ENCODE measurements at regions not wholly inside any gene's neighbourhood (a gene's known extent, or its start where the extent isn't known, plus 50 kb on each side); places are given as distances from the start of the nearest gene placed in this dataset.
"Not testable (repeated sequence)": the region's sequence is repeated elsewhere in the genome, so short reads cannot be mapped to it uniquely, and the experiment has no call there.

- H3K9me3 Mint-ChIP-seq: peaks cover 0 to 4% of the 10 kb centered on the region in 2 donors
- no peak for DNase-seq
- no peaks in the 10 kb centered on the region for H3K4me1 Mint-ChIP-seq (ENCODE audit: low read depth in 2 of 2)
- ATAC-seq (replicated peaks): no peak
- H3K27ac Mint-ChIP-seq: no peak overlapping the region
- H3K27me3 Mint-ChIP-seq: no peaks in the 10 kb centered on the region
- no peaks in the 10 kb centered on the region for H3K36me3 Mint-ChIP-seq (ENCODE audit: insufficient read depth)
- H3K4me3 Mint-ChIP-seq: no peak overlapping the region
These were observed 455.6 kb upstream of the GRAMD2B start for GRCh38 chr5:125967576-125967975.

- no peak for DNase-seq
- H3K4me1 Mint-ChIP-seq (ENCODE audit: low read depth in 2 of 2): no peaks in the 10 kb centered on the region
- peaks cover 0 to 7% of the 10 kb centered on the region in 2 donors for H3K9me3 Mint-ChIP-seq
- no peaks in the 10 kb centered on the region for H3K36me3 Mint-ChIP-seq (ENCODE audit: insufficient read depth)
- no peak overlapping the region for H3K4me3 Mint-ChIP-seq
- no peak for ATAC-seq (replicated peaks)
- H3K27me3 Mint-ChIP-seq: no peaks in the 10 kb centered on the region
- H3K27ac Mint-ChIP-seq: no peak overlapping the region
These were observed 454.0 kb upstream of the GRAMD2B start for GRCh38 chr5:125969011-125969813.

GRCh38 chr5:125969814-125970171 lies 453.4 kb upstream of the GRAMD2B start:
- H3K4me1 Mint-ChIP-seq (ENCODE audit: low read depth in 2 of 2): no peaks in the 10 kb centered on the region
- H3K4me3 Mint-ChIP-seq: no peak overlapping the region
- peaks cover 0 to 8% of the 10 kb centered on the region in 2 donors for H3K9me3 Mint-ChIP-seq
- H3K27me3 Mint-ChIP-seq: no peaks in the 10 kb centered on the region
- H3K27ac Mint-ChIP-seq: no peak overlapping the region
- ATAC-seq (replicated peaks) (no peak), DNase-seq (no peak)
- H3K36me3 Mint-ChIP-seq (ENCODE audit: insufficient read depth): no peaks in the 10 kb centered on the region

- no peaks in the 10 kb centered on the region for H3K36me3 Mint-ChIP-seq (ENCODE audit: insufficient read depth)
- DNase-seq (no peak), ATAC-seq (replicated peaks) (no peak)
- H3K9me3 Mint-ChIP-seq: peaks cover 0 to 8% of the 10 kb centered on the region in 2 donors
- H3K4me3 Mint-ChIP-seq: no peak overlapping the region
- H3K27me3 Mint-ChIP-seq: no peaks in the 10 kb centered on the region
- no peak overlapping the region for H3K27ac Mint-ChIP-seq
- H3K4me1 Mint-ChIP-seq (ENCODE audit: low read depth in 2 of 2): no peaks in the 10 kb centered on the region
These were observed 452.4 kb upstream of the GRAMD2B start for GRCh38 chr5:125970631-125971307.

- Mint-ChIP-seq H3K4me1 (ENCODE audit: low read depth in 2 of 2) (no peaks in the 10 kb centered on the region), H3K27ac (no peak overlapping the region), H3K27me3 (no peaks in the 10 kb centered on the region), H3K36me3 (ENCODE audit: insufficient read depth) (no peaks in the 10 kb centered on the region), H3K9me3 (peaks cover under 1 to 8% of the 10 kb centered on the region in 2 donors), H3K4me3 (no peak overlapping the region)
- ATAC-seq (replicated peaks) (no peak), DNase-seq (no peak)
These were observed 450.5 kb upstream of the GRAMD2B start for GRCh38 chr5:125972706-125973105.

GRCh38 chr5:125974679-125975078 lies 448.5 kb upstream of the GRAMD2B start:
- H3K36me3 Mint-ChIP-seq (ENCODE audit: insufficient read depth): no peaks in the 10 kb centered on the region

GRCh38 chr5:125976421-125977000 lies 446.7 kb upstream of the GRAMD2B start:
- ATAC-seq (replicated peaks) (no peak), DNase-seq (no peak)
- Mint-ChIP-seq H3K27me3 (no peaks in the 10 kb centered on the region), H3K9me3 (peaks cover 6 to 7% of the 10 kb centered on the region in 2 donors), H3K4me1 (ENCODE audit: low read depth in 2 of 2) (no peaks in the 10 kb centered on the region), H3K27ac (no peak overlapping the region), H3K36me3 (ENCODE audit: insufficient read depth) (no peaks in the 10 kb centered on the region), H3K4me3 (no peak overlapping the region)

More at GRCh38 chr5:125974679-125975078, 448.5 kb upstream of the GRAMD2B start:
- ATAC-seq (replicated peaks): no peak
- H3K4me3 Mint-ChIP-seq: no peak overlapping the region
- H3K9me3 Mint-ChIP-seq: peaks cover 7 to 10% of the 10 kb centered on the region in 2 donors
- no peak overlapping the region for H3K27ac Mint-ChIP-seq
- H3K27me3 Mint-ChIP-seq: no peaks in the 10 kb centered on the region
- H3K4me1 Mint-ChIP-seq (ENCODE audit: low read depth in 2 of 2): no peaks in the 10 kb centered on the region
- no peak for DNase-seq

GRCh38 chr5:125978015-125978414 lies 445.2 kb upstream of the GRAMD2B start:
- Mint-ChIP-seq H3K27ac (no peak overlapping the region), H3K4me1 (ENCODE audit: low read depth in 2 of 2) (no peaks in the 10 kb centered on the region), H3K36me3 (ENCODE audit: insufficient read depth) (no peaks in the 10 kb centered on the region), H3K4me3 (no peak overlapping the region), H3K9me3 (peaks cover 3 to 7% of the 10 kb centered on the region in 2 donors), H3K27me3 (no peaks in the 10 kb centered on the region)
- ATAC-seq (replicated peaks): no peak
- DNase-seq: no peak

- Mint-ChIP-seq H3K27ac (no peak overlapping the region), H3K27me3 (no peaks in the 10 kb centered on the region), H3K4me1 (ENCODE audit: low read depth in 2 of 2) (no peaks in the 10 kb centered on the region), H3K9me3 (peaks cover 2 to 9% of the 10 kb centered on the region in 2 donors), H3K36me3 (ENCODE audit: insufficient read depth) (no peaks in the 10 kb centered on the region), H3K4me3 (no peak overlapping the region)
- no peak for ATAC-seq (replicated peaks)
- DNase-seq: no peak
These were observed 443.6 kb upstream of the GRAMD2B start for GRCh38 chr5:125979636-125980035.

GRCh38 chr5:125981016-125981415 lies 442.2 kb upstream of the GRAMD2B start:
- no peaks in the 10 kb centered on the region for H3K27me3 Mint-ChIP-seq
- H3K4me1 Mint-ChIP-seq (ENCODE audit: low read depth in 2 of 2): no peaks in the 10 kb centered on the region
- no peak for ATAC-seq (replicated peaks)
- H3K27ac Mint-ChIP-seq: no peak overlapping the region
- H3K4me3 Mint-ChIP-seq: no peak overlapping the region
- H3K36me3 Mint-ChIP-seq (ENCODE audit: insufficient read depth): no peaks in the 10 kb centered on the region
- peaks cover 2 to 15% of the 10 kb centered on the region in 2 donors for H3K9me3 Mint-ChIP-seq
- DNase-seq: no peak

GRCh38 chr5:125987677-125988255 lies 435.4 kb upstream of the GRAMD2B start:
- no peaks in the 10 kb centered on the region for H3K27me3 Mint-ChIP-seq
- no peaks in the 10 kb centered on the region for H3K36me3 Mint-ChIP-seq (ENCODE audit: insufficient read depth)
- H3K4me3 Mint-ChIP-seq: no peak overlapping the region
- peaks cover 4 to 8% of the 10 kb centered on the region in 2 donors for H3K9me3 Mint-ChIP-seq
- H3K4me1 Mint-ChIP-seq (ENCODE audit: low read depth in 2 of 2): no peaks in the 10 kb centered on the region
- DNase-seq (no peak), ATAC-seq (replicated peaks) (no peak)
- no peak overlapping the region for H3K27ac Mint-ChIP-seq

- no peak for DNase-seq
- H3K9me3 Mint-ChIP-seq: peaks cover 0 to 5% of the 10 kb centered on the region in 2 donors
- H3K4me3 Mint-ChIP-seq: no peak overlapping the region
- no peak for ATAC-seq (replicated peaks)
- H3K27me3 Mint-ChIP-seq: no peaks in the 10 kb centered on the region
- no peaks in the 10 kb centered on the region for H3K36me3 Mint-ChIP-seq (ENCODE audit: insufficient read depth)
- no peak overlapping the region for H3K27ac Mint-ChIP-seq
- no peaks in the 10 kb centered on the region for H3K4me1 Mint-ChIP-seq (ENCODE audit: low read depth in 2 of 2)
These were observed 431.2 kb upstream of the GRAMD2B start for GRCh38 chr5:125992050-125992449.

GRCh38 chr5:125999271-126000030 lies 423.8 kb upstream of the GRAMD2B start:
- DNase-seq; H3K4me1 Mint-ChIP-seq (ENCODE audit: low read depth in 2 of 2); H3K36me3 Mint-ChIP-seq (ENCODE audit: insufficient read depth); ATAC-seq (replicated peaks); H3K27me3 Mint-ChIP-seq; H3K9me3 Mint-ChIP-seq; H3K27ac Mint-ChIP-seq; H3K4me3 Mint-ChIP-seq: not testable (repeated sequence)

Measured in effector memory CD8-positive, alpha-beta T cell (primary cell).